Smooth muscle cell (in vitro differentiated cells): ENCODE measurements at regions not wholly inside any gene's neighbourhood (a gene's known extent, or its start where the extent isn't known, plus 50 kb on each side); places are given as distances from the start of the nearest gene placed in this dataset.
"Not testable (repeated sequence)": the region's sequence is repeated elsewhere in the genome, so short reads cannot be mapped to it uniquely, and the experiment has no call there.

Experiments used
- DNase-seq: peaks from one replicate; lab custom pipeline; 2025; ENCODE audit not compliant: unreplicated experiment; lab: John Stamatoyannopoulos, UW
- H2AFZ ChIP-seq: fragments of 200-600 bp; sonication (generic); 2 replicates; pipeline ENCODE4 v1.6.0; 2016; ENCODE audit warnings: antibody characterized with exemption, low read depth, mild to moderate bottlenecking
- H3F3A ChIP-seq: fragments of 200-600 bp; sonication (generic); 2 replicates; pipeline ENCODE4 v1.6.0; 2017; ENCODE audit warnings: antibody characterized with exemption, low read depth
- H3K27ac ChIP-seq: fragments of 200-600 bp; sonication (generic); 2 replicates; pipeline ENCODE4 v1.5.1; 2016; ENCODE audit warnings: low read depth, mild to moderate bottlenecking
- H3K27me3 ChIP-seq: fragments of 200-600 bp; sonication (generic); 2 replicates; pipeline ENCODE4 v1.6.1; 2016; ENCODE audit warnings: low read depth, mild to moderate bottlenecking
- H3K36me3 ChIP-seq: fragments of 200-600 bp; sonication (generic); 2 replicates; pipeline ENCODE4 v1.5.1; 2016; ENCODE audit warnings: low read depth
- H3K4me1 ChIP-seq: fragments of 200-600 bp; sonication (generic); 2 replicates; pipeline ENCODE4 v1.5.1; 2016; ENCODE audit warnings: low read depth
- H3K4me2 ChIP-seq: fragments of 200-600 bp; sonication (generic); 2 replicates; pipeline ENCODE4 v1.6.0; 2016; ENCODE audit warnings: mild to moderate bottlenecking
- H3K4me3 ChIP-seq: fragments of 200-600 bp; sonication (generic); 2 replicates; pipeline ENCODE4 v1.5.1; 2016; ENCODE audit warnings: mild to moderate bottlenecking
- H3K79me2 ChIP-seq: fragments of 200-600 bp; sonication (generic); 2 replicates; pipeline ENCODE4 v1.6.0; 2016; ENCODE audit warnings: low read depth, mild to moderate bottlenecking
- H3K9ac ChIP-seq: fragments of 200-600 bp; sonication (generic); 2 replicates; pipeline ENCODE4 v1.6.0; 2016; ENCODE audit warnings: low read depth
- H3K9me3 ChIP-seq: fragments of 200-600 bp; sonication (generic); replicated peaks from 2 replicates; pipeline ENCODE4 v1.5.1; 2016; ENCODE audit warnings: low read depth
- H4K20me1 ChIP-seq: fragments of 200-600 bp; sonication (generic); 2 replicates; pipeline ENCODE4 v1.6.0; 2016; ENCODE audit warnings: low read depth
- WGBS: methylation state at CpG from one replicate; pipeline ENCODE4 v1.1.7; 2016; ENCODE audit warnings: low lambda C conversion rate; 5-methylcytosine and 5-hydroxymethylcytosine counted together
- TF ChIP-seq, protein P1 (sequence below): fragments of 200-600 bp; sonication (generic); IDR thresholded peaks from 2 replicates; pipeline ENCODE4 v1.5.1; 2017; ENCODE audit warnings: borderline replicate concordance, mild to moderate bottlenecking, antibody characterized with exemption; ENCODE audit not compliant: insufficient read depth, poor library complexity, severe bottlenecking

DNA sequence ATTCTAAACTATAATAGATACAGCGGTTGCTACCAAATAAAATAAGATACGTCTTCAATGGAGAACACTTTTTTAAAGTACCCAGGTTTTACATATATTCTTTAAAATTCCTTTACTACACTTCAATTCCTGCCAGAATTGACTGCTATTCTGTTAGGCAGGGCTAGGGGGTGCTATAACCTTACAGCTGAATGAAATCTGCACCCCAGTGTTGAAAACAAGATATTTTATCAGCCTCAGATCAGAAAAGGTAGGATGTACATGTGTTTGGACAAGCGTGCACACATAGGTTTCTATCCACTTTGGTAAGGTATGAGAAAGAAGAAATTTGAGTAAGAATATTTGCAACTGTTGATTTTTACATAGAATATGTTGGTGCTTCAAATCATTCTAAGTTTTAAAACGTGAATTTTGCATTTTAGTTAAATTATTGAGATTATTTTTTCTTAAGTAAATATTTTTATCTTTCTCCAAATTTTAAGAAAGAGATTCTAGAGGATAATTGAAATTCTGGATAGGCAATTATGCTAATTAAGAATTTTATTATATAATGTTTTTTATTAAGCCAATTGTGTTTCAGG lies 490.8 kb upstream of the ADGRL4 start:
- Histone ChIP-seq H3K9me3 (no peaks in the 10 kb centered on the region), H3K4me2 (no peak overlapping the region), H3K4me1 (no peaks in the 10 kb centered on the region), H3K27ac (no peak overlapping the region), H3K79me2 (no peaks in the 10 kb centered on the region), H3K9ac (no peak overlapping the region), H3K27me3 (no peaks in the 10 kb centered on the region), H3K4me3 (no peak overlapping the region), H2AFZ (no peak overlapping the region), H4K20me1 (no peaks in the 10 kb centered on the region), H3F3A (no peaks in the 10 kb centered on the region), H3K36me3 (no peaks in the 10 kb centered on the region)
- 33% methylated on average over 4 of the region's 4 CpGs for WGBS
- DNase-seq = no peak
- TF ChIP-seq, protein P1, sequence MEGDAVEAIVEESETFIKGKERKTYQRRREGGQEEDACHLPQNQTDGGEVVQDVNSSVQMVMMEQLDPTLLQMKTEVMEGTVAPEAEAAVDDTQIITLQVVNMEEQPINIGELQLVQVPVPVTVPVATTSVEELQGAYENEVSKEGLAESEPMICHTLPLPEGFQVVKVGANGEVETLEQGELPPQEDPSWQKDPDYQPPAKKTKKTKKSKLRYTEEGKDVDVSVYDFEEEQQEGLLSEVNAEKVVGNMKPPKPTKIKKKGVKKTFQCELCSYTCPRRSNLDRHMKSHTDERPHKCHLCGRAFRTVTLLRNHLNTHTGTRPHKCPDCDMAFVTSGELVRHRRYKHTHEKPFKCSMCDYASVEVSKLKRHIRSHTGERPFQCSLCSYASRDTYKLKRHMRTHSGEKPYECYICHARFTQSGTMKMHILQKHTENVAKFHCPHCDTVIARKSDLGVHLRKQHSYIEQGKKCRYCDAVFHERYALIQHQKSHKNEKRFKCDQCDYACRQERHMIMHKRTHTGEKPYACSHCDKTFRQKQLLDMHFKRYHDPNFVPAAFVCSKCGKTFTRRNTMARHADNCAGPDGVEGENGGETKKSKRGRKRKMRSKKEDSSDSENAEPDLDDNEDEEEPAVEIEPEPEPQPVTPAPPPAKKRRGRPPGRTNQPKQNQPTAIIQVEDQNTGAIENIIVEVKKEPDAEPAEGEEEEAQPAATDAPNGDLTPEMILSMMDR = peak; percentile 95

DNA sequence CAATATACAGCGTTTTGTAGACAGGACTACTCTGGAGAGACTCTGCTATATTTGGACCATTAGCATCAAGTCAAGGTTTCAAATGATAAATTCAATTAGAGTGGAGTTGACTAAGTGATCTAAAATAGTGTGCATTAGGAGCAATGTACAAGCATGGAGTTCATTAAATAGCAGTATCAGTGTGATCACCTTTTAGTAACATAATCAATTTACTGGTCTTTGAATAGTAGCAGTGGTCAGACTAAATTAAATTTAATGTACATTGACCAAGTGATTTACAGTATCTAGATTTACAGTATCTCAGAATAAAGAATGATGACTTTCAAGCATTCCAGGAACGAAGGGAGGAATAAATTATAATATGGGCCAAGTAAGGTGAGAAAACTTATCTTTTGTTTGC lies 489.6 kb upstream of the ADGRL4 start:
- TF ChIP-seq, protein P1 = no peak
- Histone ChIP-seq H3K4me2 (no peak overlapping the region), H3K9me3 (no peaks in the 10 kb centered on the region), H3K27me3 (no peaks in the 10 kb centered on the region), H4K20me1 (no peaks in the 10 kb centered on the region), H3K36me3 (no peaks in the 10 kb centered on the region), H2AFZ (no peak overlapping the region), H3K9ac (no peak overlapping the region), H3K27ac (no peak overlapping the region), H3K4me3 (no peak overlapping the region), H3F3A (no peaks in the 10 kb centered on the region), H3K79me2 (no peaks in the 10 kb centered on the region), H3K4me1 (no peaks in the 10 kb centered on the region)
- WGBS = 85% methylated on average over 2 of the region's 2 CpGs
- DNase-seq = no peak

DNA sequence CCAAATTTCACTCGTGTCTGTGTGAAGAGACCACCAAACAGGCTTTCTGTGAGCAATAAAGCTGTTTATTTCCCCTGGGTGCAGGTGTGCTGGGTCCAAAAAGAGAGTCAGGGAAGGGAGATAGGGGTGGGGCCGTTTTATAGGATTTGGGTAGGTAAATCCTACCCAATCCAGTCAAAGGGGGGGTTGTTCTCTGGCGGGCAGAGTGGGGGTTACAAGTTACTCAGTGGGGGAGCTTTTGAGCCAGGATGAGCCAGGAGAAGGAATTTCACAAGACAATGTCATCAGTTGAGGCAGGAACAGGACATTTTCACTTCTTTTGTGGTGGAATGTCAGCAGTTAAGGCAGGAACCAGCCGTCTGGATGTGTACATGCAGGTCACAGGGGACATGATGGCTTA lies 487.2 kb upstream of the ADGRL4 start:
- H3K79me2 ChIP-seq, H3K9me3 ChIP-seq, H3K27ac ChIP-seq, DNase-seq, H3K4me3 ChIP-seq, H3K36me3 ChIP-seq, H3F3A ChIP-seq, H3K9ac ChIP-seq, H2AFZ ChIP-seq, H4K20me1 ChIP-seq, H3K27me3 ChIP-seq, H3K4me2 ChIP-seq, H3K4me1 ChIP-seq: not testable (repeated sequence)
- 78% methylated on average over 4 of the region's 4 CpGs for WGBS

DNA sequence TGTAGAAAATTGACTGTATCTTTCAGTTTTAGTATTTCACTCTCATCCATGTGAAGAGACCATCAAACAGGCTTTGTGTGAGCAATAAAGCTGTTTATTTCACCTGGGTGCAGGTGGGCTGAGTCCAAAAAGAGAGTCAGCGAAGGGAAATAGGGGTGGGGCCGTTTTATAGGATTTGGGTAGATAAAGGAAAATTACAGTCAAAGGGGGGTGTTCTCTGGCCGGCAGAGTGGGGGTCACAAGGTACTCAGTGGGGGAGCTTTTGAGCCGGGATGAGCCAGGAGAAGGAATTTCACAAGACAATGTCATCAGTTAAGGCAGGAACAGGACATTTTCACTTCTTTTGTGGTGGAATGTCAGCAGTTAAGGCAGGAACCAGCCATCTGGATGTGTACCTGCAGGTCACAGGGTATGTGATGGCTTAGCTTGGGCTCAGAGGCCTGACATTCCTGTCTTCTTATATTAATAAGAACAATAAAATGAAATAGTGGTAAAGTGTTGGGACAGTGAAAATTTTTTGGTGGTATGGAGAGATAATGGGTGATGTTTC lies 482.1 kb upstream of the ADGRL4 start:
- H3K4me2 ChIP-seq, H3K9ac ChIP-seq, H3K79me2 ChIP-seq, H3K4me1 ChIP-seq, H3F3A ChIP-seq, H3K9me3 ChIP-seq, H3K4me3 ChIP-seq, H4K20me1 ChIP-seq, DNase-seq, H3K36me3 ChIP-seq, H3K27me3 ChIP-seq, H2AFZ ChIP-seq, H3K27ac ChIP-seq: not testable (repeated sequence)
- WGBS = 52% methylated on average over 4 of the region's 4 CpGs
